Fibroblast of lung (primary cell): ENCODE measurements at regions not wholly inside any gene's neighbourhood (a gene's known extent, or its start where the extent isn't known, plus 50 kb on each side); places are given as distances from the start of the nearest gene placed in this dataset.

Source experiments
- CTCF ChIP-seq, 2 donors: IDR thresholded peaks in 1 of 2; conservative IDR thresholded peaks in 1 of 2; 1 replicate in 1 of 2; 2 replicates in 1 of 2; pipeline ENCODE4 v1.5.1; 2011 to 2012; ENCODE audit warnings: low read length in 2 of 2, control low read depth in 1 of 2, inconsistent platforms in 1 of 2, low read depth in 1 of 2, mild to moderate bottlenecking in 1 of 2
- EZH2 ChIP-seq: IDR thresholded peaks from 2 replicates; pipeline ENCODE4 v1.5.1; 2012; ENCODE audit warnings: low read length, control low read depth, mild to moderate bottlenecking; ENCODE audit errors: missing control alignments

GRCh38 chr16:64390102-64390501 is 731.8 kb downstream of the CDH11 start:
- no peak for TF ChIP-seq CTCF (conservative IDR thresholded peaks at IDR 0.05 in 1 of 2, IDR thresholded peaks at IDR 0.05 in 1 of 2; ENCODE audit: low read depth in 1 of 2, low read length in 2 of 2)
- TF ChIP-seq EZH2, result no peak
